ENCODE measurements at regions not wholly inside any gene's neighbourhood (a gene's known extent, or its start where the extent isn't known, plus 50 kb on each side); places are given as distances from the start of the nearest gene placed in this dataset.

DNA sequence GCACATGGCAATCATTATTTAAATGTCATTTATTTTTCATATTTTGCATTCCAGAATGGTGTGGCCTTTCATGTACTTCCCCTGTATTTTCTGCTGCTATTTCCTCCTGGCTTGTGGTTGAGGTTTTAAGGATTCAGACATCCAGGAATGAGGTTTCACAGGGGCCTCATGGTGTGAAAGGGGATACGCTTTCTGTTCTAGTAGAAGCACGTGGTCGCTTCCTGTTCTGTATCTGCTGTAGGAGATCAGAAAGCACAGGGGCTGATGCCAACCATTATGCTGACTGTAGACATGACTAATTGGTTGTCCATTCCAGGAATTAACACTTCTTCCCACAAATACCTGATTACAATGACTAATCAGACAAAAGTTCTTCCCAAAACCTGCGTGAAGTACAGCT, 405.9 kb downstream of the SHISA9 start:
- Histone ChIP-seq H3K4me3 (ENCODE audit: low read depth, low read length, poor library complexity, severe bottlenecking) (no peak overlapping the region), H3K9me2 (ENCODE audit: low read depth, low read length) (no peaks in the 10 kb centered on the region), H3K4me1 (ENCODE audit: insufficient read depth, low read length, severe bottlenecking) (peaks cover 9% of the 10 kb centered on the region), H2AFZ (ENCODE audit: low read length) (no peak overlapping the region), H3F3A (ENCODE audit: insufficient read depth, low read length) (no peaks in the 10 kb centered on the region), H4K20me1 (ENCODE audit: insufficient read depth, low read length) (no peaks in the 10 kb centered on the region), H3K27ac (ENCODE audit: low read depth, low read length, poor library complexity, severe bottlenecking) (no peak overlapping the region), H3K9ac (ENCODE audit: low read length) (no peak overlapping the region), H3K36me3 (ENCODE audit: insufficient read depth, low read length) (no peaks in the 10 kb centered on the region; the same call in 1 of the 2 replicates), H3K4me2 (ENCODE audit: low read length) (no peak overlapping the region), H3K9me3 (ENCODE audit: low read length) (no peaks in the 10 kb centered on the region), H3K27me3 (ENCODE audit: insufficient read depth, low read length) (no peaks in the 10 kb centered on the region), H3K79me2 (ENCODE audit: insufficient read depth, low read length) (no peaks in the 10 kb centered on the region)
- no peak for TF ChIP-seq EZH2 (IDR thresholded peaks at IDR 0.05; ENCODE audit: borderline replicate concordance, low read length)
- TF ChIP-seq, protein P1, sequence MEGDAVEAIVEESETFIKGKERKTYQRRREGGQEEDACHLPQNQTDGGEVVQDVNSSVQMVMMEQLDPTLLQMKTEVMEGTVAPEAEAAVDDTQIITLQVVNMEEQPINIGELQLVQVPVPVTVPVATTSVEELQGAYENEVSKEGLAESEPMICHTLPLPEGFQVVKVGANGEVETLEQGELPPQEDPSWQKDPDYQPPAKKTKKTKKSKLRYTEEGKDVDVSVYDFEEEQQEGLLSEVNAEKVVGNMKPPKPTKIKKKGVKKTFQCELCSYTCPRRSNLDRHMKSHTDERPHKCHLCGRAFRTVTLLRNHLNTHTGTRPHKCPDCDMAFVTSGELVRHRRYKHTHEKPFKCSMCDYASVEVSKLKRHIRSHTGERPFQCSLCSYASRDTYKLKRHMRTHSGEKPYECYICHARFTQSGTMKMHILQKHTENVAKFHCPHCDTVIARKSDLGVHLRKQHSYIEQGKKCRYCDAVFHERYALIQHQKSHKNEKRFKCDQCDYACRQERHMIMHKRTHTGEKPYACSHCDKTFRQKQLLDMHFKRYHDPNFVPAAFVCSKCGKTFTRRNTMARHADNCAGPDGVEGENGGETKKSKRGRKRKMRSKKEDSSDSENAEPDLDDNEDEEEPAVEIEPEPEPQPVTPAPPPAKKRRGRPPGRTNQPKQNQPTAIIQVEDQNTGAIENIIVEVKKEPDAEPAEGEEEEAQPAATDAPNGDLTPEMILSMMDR (IDR thresholded peaks at IDR 0.05; ENCODE audit: low read length): no peak

DNA sequence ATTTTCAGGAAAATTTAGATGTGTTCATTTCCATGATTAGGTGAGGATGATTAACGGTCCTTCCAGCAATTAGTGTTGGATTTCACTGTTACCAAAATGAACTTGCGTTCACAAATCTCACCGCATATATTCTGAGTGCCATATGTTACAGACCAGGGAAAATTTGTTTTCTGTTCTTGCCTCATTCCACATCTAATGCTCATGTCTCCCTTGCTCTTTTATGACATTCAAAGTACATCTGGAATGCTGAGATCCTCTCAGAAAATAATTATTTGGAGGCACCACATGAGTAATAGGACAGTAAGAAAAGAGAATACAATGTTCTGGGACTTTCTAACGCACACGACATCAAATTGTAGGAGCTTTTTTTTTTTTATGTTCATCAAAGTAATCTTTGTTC, 406.5 kb downstream of the SHISA9 start:
- Histone ChIP-seq H3K36me3 (ENCODE audit: insufficient read depth, low read length) (no peaks in the 10 kb centered on the region; the same call in 1 of the 2 replicates), H2AFZ (ENCODE audit: low read length) (no peak overlapping the region), H3K9me3 (ENCODE audit: low read length) (no peaks in the 10 kb centered on the region), H4K20me1 (ENCODE audit: insufficient read depth, low read length) (no peaks in the 10 kb centered on the region), H3K4me1 (ENCODE audit: insufficient read depth, low read length, severe bottlenecking) (peaks cover 9% of the 10 kb centered on the region), H3K27me3 (ENCODE audit: insufficient read depth, low read length) (no peaks in the 10 kb centered on the region), H3K27ac (ENCODE audit: low read depth, low read length, poor library complexity, severe bottlenecking) (no peak overlapping the region), H3K9ac (ENCODE audit: low read length) (no peak overlapping the region), H3K4me3 (ENCODE audit: low read depth, low read length, poor library complexity, severe bottlenecking) (no peak overlapping the region), H3K4me2 (ENCODE audit: low read length) (no peak overlapping the region), H3F3A (ENCODE audit: insufficient read depth, low read length) (no peaks in the 10 kb centered on the region), H3K79me2 (ENCODE audit: insufficient read depth, low read length) (no peaks in the 10 kb centered on the region), H3K9me2 (ENCODE audit: low read depth, low read length) (no peaks in the 10 kb centered on the region)
- no peak for TF ChIP-seq EZH2 (IDR thresholded peaks at IDR 0.05; ENCODE audit: borderline replicate concordance, low read length)
- TF ChIP-seq, protein P1 (IDR thresholded peaks at IDR 0.05; ENCODE audit: low read length): no peak

DNA sequence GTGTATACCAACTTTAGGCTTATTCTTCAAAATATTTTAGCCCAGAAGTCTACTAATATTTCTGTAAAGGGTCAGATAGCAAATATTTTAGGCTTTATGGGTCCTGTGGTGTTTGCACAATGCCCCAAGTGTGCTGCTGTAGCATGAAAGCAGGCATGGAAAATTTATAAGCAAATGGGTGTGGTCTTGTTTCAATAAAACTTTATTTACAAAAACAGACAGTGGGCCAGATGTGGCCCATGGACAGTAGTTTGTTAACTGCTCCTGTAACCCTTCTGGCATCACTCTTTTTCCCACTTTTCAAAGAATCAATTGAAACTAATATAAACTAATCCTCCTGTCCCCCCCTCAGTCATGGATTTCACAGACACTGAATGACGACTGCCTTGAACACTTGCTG, 410.7 kb downstream of the SHISA9 start:
- Histone ChIP-seq H3K4me1 (ENCODE audit: insufficient read depth, low read length, severe bottlenecking) (peaks cover 4% of the 10 kb centered on the region), H3K36me3 (ENCODE audit: insufficient read depth, low read length) (no peaks in the 10 kb centered on the region), H3K9ac (ENCODE audit: low read length) (no peak overlapping the region), H3K9me3 (ENCODE audit: low read length) (no peaks in the 10 kb centered on the region), H3K27me3 (ENCODE audit: insufficient read depth, low read length) (no peaks in the 10 kb centered on the region), H3K4me2 (ENCODE audit: low read length) (no peak overlapping the region), H3K79me2 (ENCODE audit: insufficient read depth, low read length) (no peaks in the 10 kb centered on the region), H3K9me2 (ENCODE audit: low read depth, low read length) (no peaks in the 10 kb centered on the region), H3F3A (ENCODE audit: insufficient read depth, low read length) (no peaks in the 10 kb centered on the region), H4K20me1 (ENCODE audit: insufficient read depth, low read length) (no peaks in the 10 kb centered on the region), H3K4me3 (ENCODE audit: low read depth, low read length, poor library complexity, severe bottlenecking) (no peak overlapping the region), H2AFZ (ENCODE audit: low read length) (peak overlapping the region; percentile 51; the same call in 1 of the 2 replicates), H3K27ac (ENCODE audit: low read depth, low read length, poor library complexity, severe bottlenecking) (no peak overlapping the region)
- TF ChIP-seq, protein P1 (IDR thresholded peaks at IDR 0.05; ENCODE audit: low read length): no peak
- no peak for TF ChIP-seq EZH2 (IDR thresholded peaks at IDR 0.05; ENCODE audit: borderline replicate concordance, low read length)
